ENCODE measurements at regions not wholly inside any gene's neighbourhood (a gene's known extent, or its start where the extent isn't known, plus 50 kb on each side); places are given as distances from the start of the nearest gene placed in this dataset.

- H3K4me3 ChIP-seq = no peak overlapping the region
- DNase-seq (no peak), ATAC-seq (no peak)
- peaks cover 6% of the 10 kb centered on the region for H3K4me1 ChIP-seq (ENCODE audit: low read depth)
- H3K9me3 ChIP-seq = no peaks in the 10 kb centered on the region
- intact Hi-C loops (cut with DNase I, micrococcal nuclease) = no loop called here
- TF ChIP-seq, protein P1, sequence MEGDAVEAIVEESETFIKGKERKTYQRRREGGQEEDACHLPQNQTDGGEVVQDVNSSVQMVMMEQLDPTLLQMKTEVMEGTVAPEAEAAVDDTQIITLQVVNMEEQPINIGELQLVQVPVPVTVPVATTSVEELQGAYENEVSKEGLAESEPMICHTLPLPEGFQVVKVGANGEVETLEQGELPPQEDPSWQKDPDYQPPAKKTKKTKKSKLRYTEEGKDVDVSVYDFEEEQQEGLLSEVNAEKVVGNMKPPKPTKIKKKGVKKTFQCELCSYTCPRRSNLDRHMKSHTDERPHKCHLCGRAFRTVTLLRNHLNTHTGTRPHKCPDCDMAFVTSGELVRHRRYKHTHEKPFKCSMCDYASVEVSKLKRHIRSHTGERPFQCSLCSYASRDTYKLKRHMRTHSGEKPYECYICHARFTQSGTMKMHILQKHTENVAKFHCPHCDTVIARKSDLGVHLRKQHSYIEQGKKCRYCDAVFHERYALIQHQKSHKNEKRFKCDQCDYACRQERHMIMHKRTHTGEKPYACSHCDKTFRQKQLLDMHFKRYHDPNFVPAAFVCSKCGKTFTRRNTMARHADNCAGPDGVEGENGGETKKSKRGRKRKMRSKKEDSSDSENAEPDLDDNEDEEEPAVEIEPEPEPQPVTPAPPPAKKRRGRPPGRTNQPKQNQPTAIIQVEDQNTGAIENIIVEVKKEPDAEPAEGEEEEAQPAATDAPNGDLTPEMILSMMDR (IDR thresholded peaks at IDR 0.05) = no peak
- no peaks in the 10 kb centered on the region for H3K36me3 ChIP-seq (ENCODE audit: low read depth)
These were observed 899.3 kb upstream of the MAP3K7 start for GRCh38 chr6:91486200-91486599.

- peaks cover 10% of the 10 kb centered on the region for H3K4me1 ChIP-seq (ENCODE audit: low read depth)
- intact Hi-C loops (cut with DNase I, micrococcal nuclease) = no loop called here
- ATAC-seq (no peak), DNase-seq (peak in 1 of 3 donors; percentile 18)
- H3K36me3 ChIP-seq (ENCODE audit: low read depth) = no peaks in the 10 kb centered on the region
- H3K4me3 ChIP-seq = no peak overlapping the region
- H3K9me3 ChIP-seq = no peaks in the 10 kb centered on the region
- TF ChIP-seq, protein P1 (IDR thresholded peaks at IDR 0.05) = no peak
These were observed 898.2 kb upstream of the MAP3K7 start for GRCh38 chr6:91485047-91485446.

DNA sequence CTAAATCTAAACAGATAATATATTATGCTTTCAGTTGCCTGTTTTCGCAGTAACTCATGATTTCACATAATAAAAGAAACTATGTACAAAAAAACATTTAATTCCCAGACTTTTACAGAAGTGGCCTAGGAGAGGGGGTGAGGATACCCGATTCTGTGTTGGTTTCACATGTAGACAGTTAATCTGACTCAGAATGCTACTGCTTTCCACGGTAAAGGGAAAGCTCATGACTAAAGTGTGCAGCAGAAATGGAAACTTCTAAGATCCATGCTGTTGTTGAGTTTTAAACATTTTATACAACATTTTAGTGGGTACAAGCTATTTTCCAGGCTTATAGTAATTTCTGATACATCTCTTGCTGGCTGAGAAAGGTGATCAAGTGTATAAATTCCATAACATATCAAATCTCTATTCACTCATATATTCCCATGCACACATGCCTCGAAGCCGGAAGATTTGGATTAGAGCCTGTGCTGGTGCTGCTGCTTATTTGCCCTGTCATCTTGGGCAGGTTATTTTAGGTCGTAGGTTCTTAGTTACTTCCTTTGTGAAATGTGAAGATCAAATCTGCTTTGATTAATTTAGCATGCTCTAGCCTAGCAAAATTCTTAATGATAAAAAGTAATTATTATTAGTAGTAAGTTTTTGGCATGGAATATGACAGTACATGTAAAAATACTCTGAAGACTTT is 896.7 kb upstream of the MAP3K7 start:
- Histone ChIP-seq H3K4me3 (no peak overlapping the region), H3K36me3 (ENCODE audit: low read depth) (no peaks in the 10 kb centered on the region), H3K9me3 (no peaks in the 10 kb centered on the region), H3K4me1 (ENCODE audit: low read depth) (peaks cover 14% of the 10 kb centered on the region)
- intact Hi-C loops (cut with DNase I, micrococcal nuclease) = no loop called here
- DNase-seq = no peak
- TF ChIP-seq, protein P1 (IDR thresholded peaks at IDR 0.05) = no peak
- no peak for ATAC-seq

- TF ChIP-seq, protein P1 (IDR thresholded peaks at IDR 0.05) = no peak
These were observed 895.6 kb upstream of the MAP3K7 start for GRCh38 chr6:91482498-91482897.

GRCh38 chr6:91480402-91480801 is 893.5 kb upstream of the MAP3K7 start:
- intact Hi-C loops (cut with DNase I, micrococcal nuclease) = no loop called here
- DNase-seq (peak in 1 of 3 donors; percentile 11), ATAC-seq (peak; percentile 64)
- Histone ChIP-seq H3K4me3 (no peak overlapping the region), H3K9me3 (no peaks in the 10 kb centered on the region), H3K4me1 (ENCODE audit: low read depth) (peaks cover 14% of the 10 kb centered on the region), H3K36me3 (ENCODE audit: low read depth) (no peaks in the 10 kb centered on the region)
- TF ChIP-seq, protein P1 (IDR thresholded peaks at IDR 0.05) = no peak

More at GRCh38 chr6:91482498-91482897, 895.6 kb upstream of the MAP3K7 start:
- Histone ChIP-seq H3K36me3 (ENCODE audit: low read depth) (no peaks in the 10 kb centered on the region), H3K9me3 (no peaks in the 10 kb centered on the region), H3K4me3 (no peak overlapping the region), H3K4me1 (ENCODE audit: low read depth) (peaks cover 14% of the 10 kb centered on the region)
- intact Hi-C loops (cut with DNase I, micrococcal nuclease) = no loop called here
- ATAC-seq (peak; percentile 55), DNase-seq (no peak)
